Heart right ventricle (tissue), 16 donors: ENCODE measurements at regions not wholly inside any gene's neighbourhood (a gene's known extent, or its start where the extent isn't known, plus 50 kb on each side); places are given as distances from the start of the nearest gene placed in this dataset.

ENCODE experiments used
- ATAC-seq, 8 donors: fragments of 200-7000 bp; cut with Tn5 transposase; one replicate each; pipeline ENCODE4 v1.9.1; 2020; ENCODE audit warnings: mild to moderate bottlenecking in 8 of 8, moderate library complexity in 8 of 8, moderate number of reproducible peaks in 1 of 8
- DNase-seq, 2 donors: peaks; one replicate each; pipeline ENCODE4 v3.0.0-alpha.2; 2020
- H3K27ac ChIP-seq, 10 donors: fragments of 200-600 bp; sonication (generic) in 2 of 10; one replicate each; pipeline versions ENCODE4 v1.5.0 to v1.8.0; 2020 to 2022; ENCODE audit warnings: mild to moderate bottlenecking in 3 of 10
- H3K27me3 ChIP-seq, 7 donors: fragments of 200-600 bp; one replicate each; pipeline ENCODE4 v1.8.0; 2021 to 2022; ENCODE audit warnings: mild to moderate bottlenecking in 2 of 7
- H3K36me3 ChIP-seq, 9 donors: fragments of 200-600 bp; sonication (generic) in 1 of 9; one replicate each; pipeline versions ENCODE4 v1.5.0 to v1.8.0; 2020 to 2022; ENCODE audit warnings: mild to moderate bottlenecking in 2 of 9
- H3K4me1 ChIP-seq, 9 donors: fragments of 200-600 bp; sonication (generic) in 1 of 9; one replicate each; pipeline versions ENCODE4 v1.5.0 to v1.8.0; 2020 to 2022; ENCODE audit warnings: mild to moderate bottlenecking in 4 of 9
- H3K4me3 ChIP-seq, 10 donors: fragments of 200-600 bp; sonication (generic) in 2 of 10; one replicate each; pipeline versions ENCODE4 v1.5.0 to v1.8.0; 2020 to 2022; ENCODE audit warnings: mild to moderate bottlenecking in 7 of 10, moderate library complexity in 2 of 10
- H3K9me3 ChIP-seq, 11 donors: fragments of 200-600 bp in 10 of 11; sonication (generic) in 2 of 11; one replicate each; pipeline versions ENCODE4 v1.5.0 to v1.8.0; 2013 to 2022; ENCODE audit warnings: mild to moderate bottlenecking in 2 of 11, control low read depth in 1 of 11, moderate library complexity in 1 of 11
- WGBS, 2 donors: extraction: QIAGEN DNeasy Blood & Tissue Kit; methylation state at CpG; one replicate each; pipeline ENCODE4 v1.1.7; 2013; ENCODE audit warnings: inconsistent platforms in 1 of 2; 5-methylcytosine and 5-hydroxymethylcytosine counted together
- intact Hi-C, 10 donors: fragments of 100-400 bp; cut with DNase I; formaldehyde crosslinking; loops; one replicate each; pipeline versions ENCODE4 v1.11.1 to v1.14.2; 2022
- TF ChIP-seq, protein P1 (sequence below), 9 donors: fragments of 200-600 bp; sonication (generic) in 2 of 9; IDR thresholded peaks; one replicate each; pipeline versions ENCODE4 v1.5.0 to v1.8.0; 2021 to 2022; ENCODE audit warnings: antibody characterized with exemption in 9 of 9, mild to moderate bottlenecking in 5 of 9, moderate library complexity in 1 of 9
- donor health status: Arrhythmogenic right ventricular cardiomyopathy.
- donor health status: ischemic (EF 13 %, LVEDD 7.1; RV severe dilation, severe dysfunction).
- donor health status: healthy with polysubstance abuse.
- donor health status: DM: no; HTN: yes; CAD: no.
- donor health status: DM: no; HTN: no; CAD: no.
- donor health status: ischemic (EF 25% LVEDD 6.9; RV normal size, moderate dysfunction).
- donor health status: ischemic (EF 25% LVEDD 5.7; RV mildly dilated, moderate dysfunction).
- donor health status: healthy.
- donor health status: DM: yes; HTN: yes; CAD: no.
- donor health status: Ischemic cardiomyopathy.
- donor health status: ischemic (EF 35%, LVEDD 5.7; RV mildly dilated, moderate dysfunction).
- donor health status: nonischemic (EF 11% LVEDD 7.7; RV severe dilation, severe dysfunction).
- donor health status: DM: yes; HTN: yes; CAD: no.
- donor health status: PGD.
- donor health status: ischemic (EF 29% LVEDD 5.4; RV normal size, mild dysfunction).
- donor health status: nonischemic (EF 23%, LVEDD 6.1; RV moderate dilation, normal function).

GRCh38 chr6:108748959-108749358 is 99.3 kb upstream of the ARMC2 start:
- WGBS, 2 donors, result 92 to 96% methylated on average over 3 of the region's 3 CpGs
- TF ChIP-seq, protein P1, sequence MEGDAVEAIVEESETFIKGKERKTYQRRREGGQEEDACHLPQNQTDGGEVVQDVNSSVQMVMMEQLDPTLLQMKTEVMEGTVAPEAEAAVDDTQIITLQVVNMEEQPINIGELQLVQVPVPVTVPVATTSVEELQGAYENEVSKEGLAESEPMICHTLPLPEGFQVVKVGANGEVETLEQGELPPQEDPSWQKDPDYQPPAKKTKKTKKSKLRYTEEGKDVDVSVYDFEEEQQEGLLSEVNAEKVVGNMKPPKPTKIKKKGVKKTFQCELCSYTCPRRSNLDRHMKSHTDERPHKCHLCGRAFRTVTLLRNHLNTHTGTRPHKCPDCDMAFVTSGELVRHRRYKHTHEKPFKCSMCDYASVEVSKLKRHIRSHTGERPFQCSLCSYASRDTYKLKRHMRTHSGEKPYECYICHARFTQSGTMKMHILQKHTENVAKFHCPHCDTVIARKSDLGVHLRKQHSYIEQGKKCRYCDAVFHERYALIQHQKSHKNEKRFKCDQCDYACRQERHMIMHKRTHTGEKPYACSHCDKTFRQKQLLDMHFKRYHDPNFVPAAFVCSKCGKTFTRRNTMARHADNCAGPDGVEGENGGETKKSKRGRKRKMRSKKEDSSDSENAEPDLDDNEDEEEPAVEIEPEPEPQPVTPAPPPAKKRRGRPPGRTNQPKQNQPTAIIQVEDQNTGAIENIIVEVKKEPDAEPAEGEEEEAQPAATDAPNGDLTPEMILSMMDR (IDR thresholded peaks at IDR 0.05), result no peak
- Histone ChIP-seq H3K27ac (no peak overlapping the region), H3K4me3 (no peak overlapping the region), H3K9me3 (no peaks in the 10 kb centered on the region), H3K36me3 (no peaks in the 10 kb centered on the region), H3K4me1 (peaks cover 0 to 24% (median 6%) of the 10 kb centered on the region in 9 donors), H3K27me3 (no peaks in the 10 kb centered on the region)
- intact Hi-C loops, result no loop called here
- DNase-seq (no peak), ATAC-seq (no peak)

DNA sequence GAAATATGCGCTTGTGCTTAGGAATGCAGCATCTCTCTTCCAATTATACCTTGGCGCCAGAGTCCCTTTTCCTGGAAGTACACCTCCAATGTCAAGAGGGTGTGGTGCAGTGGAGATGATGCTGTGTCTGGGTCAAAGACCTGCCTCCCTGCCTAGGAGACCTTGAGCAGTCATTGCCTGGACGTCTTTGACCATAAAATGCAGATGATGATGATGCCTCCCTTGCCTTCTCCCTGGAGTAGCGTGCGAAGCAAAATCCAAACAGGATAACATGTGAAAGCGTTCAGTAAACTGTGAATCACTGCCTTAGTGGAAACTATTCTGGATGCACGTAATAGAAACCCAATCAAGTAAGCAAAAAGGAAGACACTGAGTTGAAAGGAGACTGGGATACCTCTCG is 97.4 kb upstream of the ARMC2 start:
- Histone ChIP-seq H3K9me3 (no peaks in the 10 kb centered on the region), H3K27ac (no peak overlapping the region), H3K4me1 (peaks cover 4 to 21% (median 10%) of the 10 kb centered on the region in 9 donors), H3K36me3 (no peaks in the 10 kb centered on the region), H3K27me3 (no peaks in the 10 kb centered on the region), H3K4me3 (no peak overlapping the region)
- ATAC-seq (no peak), DNase-seq (no peak)
- TF ChIP-seq, protein P1 (IDR thresholded peaks at IDR 0.05), result no peak
- intact Hi-C loops, result loop anchor here in 1 of 10 donors (2.0 kb wide), 1 partner anchor 74 kb away; no protein-coding TSS in a partner anchor
- WGBS, 2 donors, result 93 to 95% methylated on average over 8 of the region's 8 CpGs

GRCh38 chr6:108751282-108751681 is 96.9 kb upstream of the ARMC2 start:
- TF ChIP-seq, protein P1 (IDR thresholded peaks at IDR 0.05), result no peak
- H3K36me3 ChIP-seq, result no peaks in the 10 kb centered on the region
- H3K4me1 ChIP-seq, result peaks cover 4 to 26% (median 12%) of the 10 kb centered on the region in 9 donors
- no peaks in the 10 kb centered on the region for H3K9me3 ChIP-seq
- no peak for ATAC-seq
- intact Hi-C loops, result loop anchor here in 1 of 10 donors (2.0 kb wide), 1 partner anchor 74 kb away; no protein-coding TSS in a partner anchor
- no peak overlapping the region for H3K27ac ChIP-seq
- WGBS, 2 donors, result 95 to 97% methylated on average over 5 of the region's 5 CpGs
- DNase-seq, result no peak
- no peak overlapping the region for H3K4me3 ChIP-seq
- no peaks in the 10 kb centered on the region for H3K27me3 ChIP-seq

- no peak for DNase-seq
- WGBS, 2 donors, result 61 to 68% methylated on average over 5 of the region's 5 CpGs
- Histone ChIP-seq H3K27ac (no peak overlapping the region), H3K9me3 (no peaks in the 10 kb centered on the region), H3K27me3 (no peaks in the 10 kb centered on the region), H3K4me3 (no peak overlapping the region), H3K36me3 (no peaks in the 10 kb centered on the region), H3K4me1 (peaks cover 4 to 28% (median 12%) of the 10 kb centered on the region in 9 donors)
- intact Hi-C loops, result loop anchor here in 1 of 10 donors (2.0 kb wide), 1 partner anchor 73 kb away; no protein-coding TSS in a partner anchor
- TF ChIP-seq, protein P1 (IDR thresholded peaks at IDR 0.05), result no peak
- ATAC-seq, result no peak
Measured at GRCh38 chr6:108751851-108752732, 96.1 kb upstream of the ARMC2 start.
